Hepatocyte (in vitro differentiated cells): ENCODE measurements at regions not wholly inside any gene's neighbourhood (a gene's known extent, or its start where the extent isn't known, plus 50 kb on each side); places are given as distances from the start of the nearest gene placed in this dataset.

Experiments used
- EZH2phosphoT487 ChIP-seq: fragments of 200-600 bp; sonication (generic); IDR thresholded peaks from one replicate; pipeline ENCODE4 v1.6.1; 2018; ENCODE audit warnings: antibody characterized with exemption, mild to moderate bottlenecking, low read depth, moderate library complexity; ENCODE audit not compliant: unreplicated experiment, severe bottlenecking
- TF ChIP-seq, protein P1 (sequence below): fragments of 200-600 bp; sonication (generic); IDR thresholded peaks from 2 replicates; pipeline ENCODE4 v1.5.1; 2016; ENCODE audit warnings: antibody characterized with exemption, mild to moderate bottlenecking; ENCODE audit not compliant: poor library complexity

DNA sequence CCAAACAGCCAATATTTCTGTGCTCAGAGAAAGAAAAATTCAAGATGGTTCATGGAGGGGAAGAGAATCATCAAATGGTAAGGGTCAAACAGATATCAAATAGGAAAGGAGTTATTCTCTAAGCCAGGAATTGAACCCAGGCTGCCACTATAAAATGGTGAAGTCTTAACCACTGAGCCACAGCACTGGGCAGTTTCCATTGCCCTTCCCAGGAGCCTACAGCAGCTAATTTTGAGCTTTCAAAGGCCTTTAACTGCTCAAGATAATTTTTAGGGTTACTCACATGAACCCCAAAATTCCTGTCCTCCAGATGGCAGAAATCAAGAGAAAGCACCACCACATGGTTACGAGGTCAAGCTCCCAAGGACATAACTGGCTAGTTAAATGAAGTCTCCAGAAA, 176.2 kb downstream of the KIF18A start:
- TF ChIP-seq, protein P1, sequence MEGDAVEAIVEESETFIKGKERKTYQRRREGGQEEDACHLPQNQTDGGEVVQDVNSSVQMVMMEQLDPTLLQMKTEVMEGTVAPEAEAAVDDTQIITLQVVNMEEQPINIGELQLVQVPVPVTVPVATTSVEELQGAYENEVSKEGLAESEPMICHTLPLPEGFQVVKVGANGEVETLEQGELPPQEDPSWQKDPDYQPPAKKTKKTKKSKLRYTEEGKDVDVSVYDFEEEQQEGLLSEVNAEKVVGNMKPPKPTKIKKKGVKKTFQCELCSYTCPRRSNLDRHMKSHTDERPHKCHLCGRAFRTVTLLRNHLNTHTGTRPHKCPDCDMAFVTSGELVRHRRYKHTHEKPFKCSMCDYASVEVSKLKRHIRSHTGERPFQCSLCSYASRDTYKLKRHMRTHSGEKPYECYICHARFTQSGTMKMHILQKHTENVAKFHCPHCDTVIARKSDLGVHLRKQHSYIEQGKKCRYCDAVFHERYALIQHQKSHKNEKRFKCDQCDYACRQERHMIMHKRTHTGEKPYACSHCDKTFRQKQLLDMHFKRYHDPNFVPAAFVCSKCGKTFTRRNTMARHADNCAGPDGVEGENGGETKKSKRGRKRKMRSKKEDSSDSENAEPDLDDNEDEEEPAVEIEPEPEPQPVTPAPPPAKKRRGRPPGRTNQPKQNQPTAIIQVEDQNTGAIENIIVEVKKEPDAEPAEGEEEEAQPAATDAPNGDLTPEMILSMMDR, result no peak
- TF ChIP-seq EZH2phosphoT487, result no peak
